IMR-90 (cell line): ENCODE measurements at regions not wholly inside any gene's neighbourhood (a gene's known extent, or its start where the extent isn't known, plus 50 kb on each side); places are given as distances from the start of the nearest gene placed in this dataset.

Source experiments
- ATAC-seq: fragments of 200-7000 bp; cut with Tn5 transposase; 2 replicates; pipeline ENCODE4 v1.9.1; 2020; ENCODE audit warnings: low read depth, mild to moderate bottlenecking, moderate library complexity
- BruUV-seq: library from RNA; stranded (reverse); fragments of 400-500 nt; replicated peaks from 2 replicates; lab custom pipeline; 2021; lab: Mats Ljungman, UMichigan
- CTCF ChIA-PET: fragments of 300-600 bp; formaldehyde crosslinking; extraction: SDS; loops from one replicate; lab custom pipeline; 2021; ENCODE audit warnings: antibody characterized with exemption; lab: Yijun Ruan, JAX
- POLR2A ChIA-PET: fragments of 300-600 bp; sonication (Branson Sonifier 250); formaldehyde crosslinking; loops from one replicate; lab custom pipeline; 2022; ENCODE audit warnings: antibody characterized with exemption; ENCODE audit not compliant: unreplicated experiment; lab: Charles Lee
- DNase-seq: peaks from one replicate; pipeline ENCODE4 v3.0.0; 2013
- H2AFZ ChIP-seq: replicated peaks from 2 replicates; pipeline ENCODE3; 2013; ENCODE audit warnings: low read length, mild to moderate bottlenecking; ENCODE audit not compliant: poor library complexity
- H2AK5ac ChIP-seq: 2 replicates; pipeline ENCODE4 v1.6.1; 2013; ENCODE audit warnings: low read depth, low read length, inconsistent platforms
- H2AK9ac ChIP-seq: replicated peaks from 2 replicates; pipeline ENCODE3; 2013; ENCODE audit warnings: mild to moderate bottlenecking, low read depth, low read length, moderate library complexity; ENCODE audit not compliant: poor library complexity
- H2BK120ac ChIP-seq: 2 replicates; pipeline ENCODE4 v1.6.1; 2013; ENCODE audit warnings: low read depth, low read length, inconsistent platforms
- H2BK15ac ChIP-seq: 3 replicates; pipeline ENCODE4 v1.6.1; 2013; ENCODE audit warnings: low read depth, low read length, inconsistent platforms
- H2BK20ac ChIP-seq: 2 replicates; pipeline ENCODE4 v1.6.1; 2013; ENCODE audit warnings: low read depth, mild to moderate bottlenecking, inconsistent platforms, low read length, moderate library complexity
- H2BK5ac ChIP-seq: 2 replicates; pipeline ENCODE4 v1.6.1; 2013; ENCODE audit warnings: mild to moderate bottlenecking, low read depth, low read length, inconsistent platforms; ENCODE audit not compliant: poor library complexity, severe bottlenecking
- H3K14ac ChIP-seq: replicated peaks from 2 replicates; pipeline ENCODE4 v1.6.1; 2013; ENCODE audit warnings: low read depth, low read length, inconsistent platforms
- H3K18ac ChIP-seq: 2 replicates; pipeline ENCODE4 v1.6.1; 2013; ENCODE audit warnings: low read depth, low read length, control low read depth
- H3K23ac ChIP-seq: 2 replicates; pipeline ENCODE4 v1.6.1; 2013; ENCODE audit warnings: low read depth, low read length, inconsistent platforms
- H3K27ac ChIP-seq: 2 replicates; pipeline ENCODE4 v1.5.1; 2013; ENCODE audit warnings: mild to moderate bottlenecking, control low read depth, low read length; ENCODE audit not compliant: insufficient read depth
- H3K27me3 ChIP-seq: 2 replicates; pipeline ENCODE4 v1.6.1; 2013; ENCODE audit warnings: low read length; ENCODE audit not compliant: control insufficient read depth, insufficient read depth
- H3K36me3 ChIP-seq: 2 replicates; pipeline ENCODE4 v1.6.1; 2013; ENCODE audit warnings: low read length, mixed read lengths; ENCODE audit not compliant: control insufficient read depth, insufficient read depth
- H3K4ac ChIP-seq: 2 replicates; pipeline ENCODE4 v1.6.1; 2013; ENCODE audit warnings: low read depth, low read length, inconsistent platforms
- H3K4me1 ChIP-seq: 2 replicates; pipeline ENCODE4 v1.6.1; 2013; ENCODE audit warnings: low read length, mixed read lengths; ENCODE audit not compliant: control insufficient read depth, insufficient read depth
- H3K4me2 ChIP-seq: 2 replicates; pipeline ENCODE4 v1.6.1; 2013; ENCODE audit warnings: low read depth, mild to moderate bottlenecking, control low read depth, low read length, moderate library complexity
- H3K4me3 ChIP-seq: 2 replicates; pipeline ENCODE4 v1.5.1; 2013; ENCODE audit warnings: low read depth, mild to moderate bottlenecking, control low read depth, low read length, moderate library complexity; ENCODE audit not compliant: insufficient read depth
- H3K56ac ChIP-seq: 2 replicates; pipeline ENCODE4 v1.6.1; 2013; ENCODE audit warnings: low read length, inconsistent platforms; ENCODE audit not compliant: insufficient read depth; ENCODE audit errors: extremely low read depth
- H3K79me1 ChIP-seq, 2 experiments: 2 replicates each; pipeline ENCODE4 v1.6.1; 2013; ENCODE audit warnings: low read length in 2 of 2, inconsistent platforms in 1 of 2, low read depth in 1 of 2
- H3K9ac ChIP-seq: 2 replicates; pipeline ENCODE4 v1.6.1; 2013; ENCODE audit warnings: low read depth, low read length, control low read depth
- H3K9me1 ChIP-seq: 2 replicates; pipeline ENCODE4 v1.6.1; 2013; ENCODE audit warnings: low read length, inconsistent platforms; ENCODE audit not compliant: insufficient read depth
- H3K9me3 ChIP-seq: 2 replicates; pipeline ENCODE4 v1.6.1; 2013; ENCODE audit warnings: low read length; ENCODE audit not compliant: control insufficient read depth, insufficient read depth
- H4K20me1 ChIP-seq: 2 replicates; pipeline ENCODE4 v1.6.1; 2013; ENCODE audit warnings: low read length, inconsistent platforms; ENCODE audit not compliant: insufficient read depth
- H4K5ac ChIP-seq: 2 replicates; pipeline ENCODE4 v1.6.1; 2013; ENCODE audit warnings: mild to moderate bottlenecking, low read depth, low read length, control low read depth
- H4K8ac ChIP-seq, 2 experiments: 2 replicates each; pipeline ENCODE4 v1.6.1; 2013; ENCODE audit warnings: low read depth in 2 of 2, low read length in 2 of 2, control low read depth in 1 of 2, inconsistent platforms in 1 of 2
- H4K91ac ChIP-seq: 2 replicates; pipeline ENCODE4 v1.6.1; 2013; ENCODE audit warnings: low read depth, low read length, inconsistent platforms; ENCODE audit not compliant: insufficient read depth
- BHLHE40 ChIP-seq: fragments of 150-350 bp; IDR thresholded peaks from 2 replicates; pipeline ENCODE4 v1.6.1; 2016; ENCODE audit warnings: mild to moderate bottlenecking, low read depth, low read length
- CEBPB ChIP-seq: IDR thresholded peaks from 2 replicates; pipeline ENCODE4 v1.6.1; 2012; ENCODE audit warnings: low read depth, low read length, improper control_type of control experiment
- CHD1 ChIP-seq: IDR thresholded peaks from 2 replicates; pipeline ENCODE4 v1.6.1; 2012; ENCODE audit warnings: low read depth, low read length, improper control_type of control experiment
- CTCF ChIP-seq: conservative IDR thresholded peaks from 2 replicates; pipeline ENCODE4 v1.5.1; 2012; ENCODE audit warnings: mild to moderate bottlenecking, low read depth, low read length, improper control_type of control experiment
- FOS ChIP-seq: fragments of 150-350 bp; IDR thresholded peaks from 2 replicates; pipeline ENCODE4 v1.6.1; 2016; ENCODE audit warnings: low read depth, low read length
- MAFK ChIP-seq: IDR thresholded peaks from 2 replicates; pipeline ENCODE4 v1.6.1; 2012; ENCODE audit warnings: low read depth, low read length, improper control_type of control experiment
- MAZ ChIP-seq: IDR thresholded peaks from 2 replicates; pipeline ENCODE4 v1.6.1; 2012; ENCODE audit warnings: low read depth, mild to moderate bottlenecking, low read length, improper control_type of control experiment, moderate library complexity, borderline replicate concordance
- MXI1 ChIP-seq: IDR thresholded peaks from 2 replicates; pipeline ENCODE4 v1.6.1; 2012; ENCODE audit warnings: low read depth, mild to moderate bottlenecking, low read length, moderate library complexity, borderline replicate concordance
- NFE2L2 ChIP-seq: fragments of 150-350 bp; IDR thresholded peaks from 2 replicates; pipeline ENCODE4 v1.6.1; 2016; ENCODE audit warnings: low read depth, mild to moderate bottlenecking, low read length
- POLR2A ChIP-seq: IDR thresholded peaks from 2 replicates; pipeline ENCODE4 v1.6.1; 2012; ENCODE audit warnings: mild to moderate bottlenecking, low read depth, low read length
- RAD21 ChIP-seq: IDR thresholded peaks from 2 replicates; pipeline ENCODE4 v1.6.1; 2012; ENCODE audit warnings: low read length, improper control_type of control experiment
- RCOR1 ChIP-seq: IDR thresholded peaks from 2 replicates; pipeline ENCODE4 v1.6.1; 2012; ENCODE audit warnings: mild to moderate bottlenecking, low read length, improper control_type of control experiment; ENCODE audit not compliant: insufficient replicate concordance
- RFX5 ChIP-seq: IDR thresholded peaks from 2 replicates; pipeline ENCODE4 v1.8.0; 2012; ENCODE audit warnings: low read depth, mild to moderate bottlenecking, low read length, moderate library complexity
- SMC3 ChIP-seq: fragments of 150-350 bp; IDR thresholded peaks from 2 replicates; pipeline ENCODE4 v1.6.1; 2016; ENCODE audit warnings: low read depth, mild to moderate bottlenecking, antibody characterized with exemption, low read length, moderate library complexity
- WGBS, 2 experiments: methylation state at CpG; one replicate each; pipeline versions ENCODE4 v1.1.5 to v1.1.7; 2013; ENCODE audit warnings: missing lambda C conversion rate in 2 of 2; ENCODE audit not compliant: insufficient read length in 1 of 2; ENCODE audit errors: extremely low coverage in 2 of 2; 5-methylcytosine and 5-hydroxymethylcytosine counted together
- dilution Hi-C: fragments of 300-500 bp; cut with HindIII; formaldehyde crosslinking; loops from one replicate; pipeline ENCODE4 v1.14.3; 2018; ENCODE audit warnings: low sequenced_read_pairs; ENCODE audit not compliant: unreplicated experiment
- in situ Hi-C: fragments of 300-500 bp; cut with MboI; formaldehyde crosslinking; loops from 3 replicates; pipeline ENCODE4 v1.14.3; 2019; ENCODE audit warnings: low sequenced_read_pairs, inconsistent platforms, mixed read lengths
- intact Hi-C: fragments of 100-400 bp; cut with micrococcal nuclease; formaldehyde crosslinking; loops from 2 replicates; pipeline ENCODE4 v1.10.0; 2022
- TF ChIP-seq, protein P1 (sequence below): fragments of 150-350 bp; IDR thresholded peaks from 2 replicates; pipeline ENCODE4 v1.6.1; 2017; ENCODE audit warnings: mild to moderate bottlenecking, antibody characterized with exemption, low read length, low read depth
- TF ChIP-seq, protein P2 (sequence below): fragments of 150-350 bp; IDR thresholded peaks from 2 replicates; pipeline ENCODE4 v1.6.1; 2016; ENCODE audit warnings: low read depth, mild to moderate bottlenecking, low read length, moderate library complexity, borderline replicate concordance

GRCh38 chr18:6636091-6636490 lies 93.4 kb upstream of the ARHGAP28 start:
- no peak overlapping the region for H3K56ac ChIP-seq
- H2BK20ac ChIP-seq = no peak overlapping the region
- H3K79me1 ChIP-seq = no peaks in the 10 kb centered on the region
- H3K23ac ChIP-seq = no peak overlapping the region
- no peaks in the 10 kb centered on the region for H4K20me1 ChIP-seq
- TF ChIP-seq NFE2L2 (no peak), MXI1 (no peak), SMC3 (no peak), MAZ (no peak), RCOR1 (no peak), MAFK (no peak), RFX5 (no peak), RAD21 (no peak), CTCF (no peak), BHLHE40 (no peak), POLR2A (no peak), CEBPB (no peak), CHD1 (no peak), FOS (no peak)
- TF ChIP-seq, protein P1, sequence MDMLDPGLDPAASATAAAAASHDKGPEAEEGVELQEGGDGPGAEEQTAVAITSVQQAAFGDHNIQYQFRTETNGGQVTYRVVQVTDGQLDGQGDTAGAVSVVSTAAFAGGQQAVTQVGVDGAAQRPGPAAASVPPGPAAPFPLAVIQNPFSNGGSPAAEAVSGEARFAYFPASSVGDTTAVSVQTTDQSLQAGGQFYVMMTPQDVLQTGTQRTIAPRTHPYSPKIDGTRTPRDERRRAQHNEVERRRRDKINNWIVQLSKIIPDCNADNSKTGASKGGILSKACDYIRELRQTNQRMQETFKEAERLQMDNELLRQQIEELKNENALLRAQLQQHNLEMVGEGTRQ = no peak
- TF ChIP-seq, protein P2, sequence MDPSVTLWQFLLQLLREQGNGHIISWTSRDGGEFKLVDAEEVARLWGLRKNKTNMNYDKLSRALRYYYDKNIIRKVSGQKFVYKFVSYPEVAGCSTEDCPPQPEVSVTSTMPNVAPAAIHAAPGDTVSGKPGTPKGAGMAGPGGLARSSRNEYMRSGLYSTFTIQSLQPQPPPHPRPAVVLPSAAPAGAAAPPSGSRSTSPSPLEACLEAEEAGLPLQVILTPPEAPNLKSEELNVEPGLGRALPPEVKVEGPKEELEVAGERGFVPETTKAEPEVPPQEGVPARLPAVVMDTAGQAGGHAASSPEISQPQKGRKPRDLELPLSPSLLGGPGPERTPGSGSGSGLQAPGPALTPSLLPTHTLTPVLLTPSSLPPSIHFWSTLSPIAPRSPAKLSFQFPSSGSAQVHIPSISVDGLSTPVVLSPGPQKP = no peak
- no peak for DNase-seq
- POLR2A ChIA-PET = no interaction called here
- H3K14ac ChIP-seq = no peak overlapping the region
- WGBS, 2 experiments = no CpG with 5 or more reads among the region's 1 CpG
- dilution Hi-C loops (no loop called here), in situ Hi-C loops (no loop called here), intact Hi-C loops (no loop called here)
- no peak overlapping the region for H3K4ac ChIP-seq
- no peaks in the 10 kb centered on the region for H3K9me3 ChIP-seq
- H2AK5ac ChIP-seq = no peak overlapping the region
- CTCF ChIA-PET = interaction anchor here (0.9 kb wide), 1 partner anchor 250 kb away, joined by 3 read pairs; no protein-coding TSS in a partner anchor
- H3K18ac ChIP-seq = no peak overlapping the region
- H2AFZ ChIP-seq = no peak overlapping the region
- H4K91ac ChIP-seq = no peak overlapping the region
- H3K36me3 ChIP-seq = no peaks in the 10 kb centered on the region
- H2BK15ac ChIP-seq = no peak overlapping the region
- H3K4me1 ChIP-seq = peaks cover 2% of the 10 kb centered on the region; the same call in 1 of the 2 replicates
- H2AK9ac ChIP-seq = no peak overlapping the region
- no peak overlapping the region for H2BK120ac ChIP-seq
- no peaks in the 10 kb centered on the region for H3K9me1 ChIP-seq
- no peak overlapping the region for H4K5ac ChIP-seq
- H3K4me2 ChIP-seq = no peak overlapping the region
- H4K8ac ChIP-seq = no peak overlapping the region
- no peak overlapping the region for H2BK5ac ChIP-seq
- H3K9ac ChIP-seq = no peak overlapping the region
- no peak overlapping the region for H3K27ac ChIP-seq
- H3K4me3 ChIP-seq = no peak overlapping the region
- no peaks in the 10 kb centered on the region; the same call in 1 of the 2 replicates for H3K27me3 ChIP-seq
- ATAC-seq = no peak
- BruUV-seq = no TSS peak
